HG02610 (cell line): ENCODE measurements at regions not wholly inside any gene's neighbourhood (a gene's known extent, or its start where the extent isn't known, plus 50 kb on each side); places are given as distances from the start of the nearest gene placed in this dataset.

Experiments used
- ATAC-seq: cut with Tn5 transposase; IDR thresholded peaks from one replicate; pipeline ENCODE4 v1.9.1; 2021; ENCODE audit warnings: mild to moderate bottlenecking, moderate library complexity; ENCODE audit not compliant: unreplicated experiment

- no peak for ATAC-seq
Observed at GRCh38 chr13:99911965-99912566, 59.5 kb downstream of the ZIC5 start.

GRCh38 chr13:99911069-99911964, 60.2 kb downstream of the ZIC5 start:
- ATAC-seq = no peak

GRCh38 chr13:99909836-99910619, 61.5 kb downstream of the ZIC5 start:
- ATAC-seq = no peak

GRCh38 chr13:99909097-99909835, 62.3 kb downstream of the ZIC5 start:
- ATAC-seq = no peak

GRCh38 chr13:99908140-99908803, 63.3 kb downstream of the ZIC5 start:
- ATAC-seq = no peak

DNA sequence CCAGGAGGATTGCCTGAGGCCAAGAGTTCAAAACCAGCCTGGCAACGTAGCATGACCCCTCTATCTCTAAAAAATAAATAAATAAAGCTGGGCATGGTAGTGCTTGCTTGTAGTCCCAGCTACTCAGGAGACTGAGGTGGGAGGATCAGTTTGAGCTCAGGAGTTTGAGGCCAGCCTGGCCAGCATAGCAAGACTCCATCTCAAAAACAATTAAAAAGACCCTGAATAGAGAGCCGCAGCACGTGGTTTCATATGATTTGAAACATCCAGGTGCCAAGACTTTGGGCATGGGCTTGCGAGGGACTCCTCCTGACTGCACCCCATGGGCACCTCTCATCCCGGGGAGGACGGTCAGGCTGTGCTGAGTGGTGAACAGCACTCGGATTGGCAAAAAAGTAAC, 63.9 kb downstream of the ZIC5 start:
- ATAC-seq = no peak

DNA sequence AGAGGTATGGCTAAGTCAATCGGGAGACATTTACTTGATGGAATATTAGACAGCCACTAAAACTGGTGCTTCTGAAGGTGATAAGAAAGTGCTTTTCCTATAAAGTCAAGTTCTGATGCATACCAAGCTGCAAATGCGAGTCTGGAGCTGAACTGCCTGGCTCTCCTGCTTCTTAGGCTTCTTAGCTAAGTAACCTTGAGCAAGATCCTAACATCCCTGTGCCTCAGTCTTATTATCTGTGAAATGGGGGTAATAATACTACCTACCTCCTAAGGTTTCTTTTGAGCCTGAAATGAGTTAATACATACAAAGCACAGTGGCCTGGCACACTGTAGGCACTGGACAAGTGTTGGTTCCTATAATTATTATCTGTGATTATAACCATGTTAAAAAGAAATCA, 64.5 kb downstream of the ZIC5 start:
- ATAC-seq = no peak

GRCh38 chr13:99905814-99906213, 65.8 kb downstream of the ZIC5 start:
- ATAC-seq = no peak

GRCh38 chr13:99905224-99905623, 66.3 kb downstream of the ZIC5 start:
- no peak for ATAC-seq

DNA sequence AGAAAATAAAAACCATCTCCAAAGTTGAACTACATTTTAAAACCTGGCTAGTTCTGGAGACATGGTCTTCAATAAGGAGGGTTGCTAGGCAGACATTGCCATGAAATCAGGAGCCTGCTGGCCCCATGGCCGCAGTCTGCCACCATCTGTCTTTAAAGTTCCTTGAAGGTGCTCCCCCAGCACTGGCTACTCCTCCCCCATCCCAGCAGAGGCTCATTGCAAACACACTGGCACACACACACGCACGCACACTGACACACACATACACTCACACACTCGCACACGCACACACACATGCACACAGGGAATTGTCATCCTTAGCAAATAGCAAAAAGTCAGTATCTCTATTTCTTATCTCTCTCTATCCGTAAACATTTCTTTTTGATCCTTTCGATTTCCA, 68.4 kb downstream of the ZIC5 start:
- no peak for ATAC-seq

- ATAC-seq = no peak
Observed at GRCh38 chr13:99902657-99903056, 68.9 kb downstream of the ZIC5 start.

- no peak for ATAC-seq
Observed at GRCh38 chr13:99900960-99901359, 70.6 kb downstream of the ZIC5 start.

- ATAC-seq = no peak
Observed at GRCh38 chr13:99898421-99898820, 73.1 kb downstream of the ZIC5 start.

DNA sequence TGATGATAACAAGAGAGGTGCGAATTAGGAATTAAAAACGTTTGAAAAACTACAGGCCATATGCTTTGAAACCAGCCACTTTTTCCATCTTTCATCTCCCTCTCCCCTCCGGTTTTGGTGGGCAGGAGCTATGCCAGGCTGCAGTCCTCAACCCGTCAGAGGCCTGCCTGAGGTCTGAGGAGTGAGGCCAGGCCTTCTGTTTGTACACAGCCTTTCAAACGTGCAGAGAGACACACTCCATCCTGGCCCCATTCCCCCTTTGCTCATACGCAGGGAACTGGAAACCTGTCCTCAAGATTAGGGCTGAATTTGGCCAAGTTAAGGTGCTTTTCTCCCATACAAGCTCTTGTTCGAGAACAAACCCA, 74.5 kb downstream of the ZIC5 start:
- no peak for ATAC-seq

DNA sequence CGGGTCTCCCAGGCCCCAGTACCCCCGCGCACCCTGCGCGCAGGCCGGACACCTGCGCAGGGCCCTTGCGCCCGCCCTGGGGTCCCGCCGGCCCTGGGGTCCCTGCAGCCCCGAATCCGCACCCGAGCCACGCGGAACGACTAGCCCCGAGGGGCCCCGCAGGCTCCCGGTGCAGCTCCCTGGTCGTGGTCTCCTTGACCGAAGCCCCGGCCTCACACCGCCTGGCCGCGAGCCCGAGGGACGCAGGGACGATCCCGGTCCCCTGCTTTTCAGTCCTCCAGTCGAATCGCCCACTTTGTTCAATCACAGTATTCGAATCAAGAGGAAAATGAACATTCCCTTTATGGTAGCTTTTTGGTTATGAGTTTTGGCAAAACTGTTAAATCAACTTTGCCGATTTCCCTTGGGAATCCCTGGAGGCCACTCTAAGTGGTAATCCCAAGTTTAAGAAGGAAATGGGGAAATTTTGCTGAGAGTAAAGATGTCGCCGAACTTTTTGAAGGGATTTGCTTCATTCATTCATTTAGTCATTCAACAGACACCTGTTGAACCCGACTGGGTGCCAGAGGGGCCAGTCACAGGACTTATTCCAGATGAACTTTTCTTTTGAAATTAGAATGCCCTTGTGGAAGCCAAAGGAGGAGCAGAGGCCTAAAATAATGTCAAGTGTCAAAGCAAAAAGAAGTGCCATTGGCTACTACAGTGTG, 75.0 kb downstream of the ZIC5 start:
- ATAC-seq = no peak

DNA sequence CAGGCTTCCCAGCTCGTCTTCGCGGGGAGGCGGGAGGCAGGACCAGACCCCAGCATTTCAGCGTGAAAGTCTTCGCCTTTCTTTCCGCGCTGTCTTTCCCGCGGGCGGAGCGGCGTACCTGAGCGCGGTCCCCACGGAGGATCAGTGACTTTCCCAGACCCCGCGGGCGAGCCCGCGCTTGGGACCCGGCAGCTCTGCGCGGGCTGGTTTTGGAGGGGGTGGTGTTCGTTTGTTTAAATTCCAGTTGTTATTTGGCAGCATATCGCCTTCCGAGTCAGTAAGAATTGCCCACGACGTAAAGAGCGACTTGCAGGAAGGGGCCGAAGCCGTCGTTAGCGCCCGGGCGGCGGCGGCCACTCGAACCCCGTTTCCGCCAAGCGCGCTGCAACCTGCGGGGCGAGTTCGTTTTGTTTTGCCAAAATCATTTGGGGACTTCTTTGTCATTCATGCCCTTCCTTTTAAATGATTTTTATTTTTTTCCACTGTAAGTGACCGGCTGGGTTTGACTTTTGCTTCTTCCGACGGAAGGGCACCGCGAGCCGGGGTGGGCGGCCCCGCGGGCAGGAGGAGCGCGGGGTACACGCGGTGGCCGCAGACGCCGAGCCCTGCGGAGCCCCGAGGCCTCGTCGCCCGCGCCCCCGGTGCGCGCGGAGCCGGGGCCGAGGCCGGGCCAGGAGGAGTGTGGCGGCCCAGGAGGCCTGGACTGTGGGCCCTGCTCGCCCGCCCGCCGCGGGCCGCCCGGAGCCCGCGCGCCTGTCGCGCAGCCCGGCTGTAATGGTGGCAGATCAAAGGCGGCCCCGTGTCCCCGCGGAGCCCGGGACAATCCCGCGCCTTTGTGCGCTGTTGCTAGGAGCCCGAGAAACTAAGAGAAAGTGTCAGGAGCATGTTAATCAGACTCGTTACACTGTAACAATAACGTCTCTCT, 75.9 kb downstream of the ZIC5 start:
- ATAC-seq = no peak

GRCh38 chr13:99894840-99895443, 76.6 kb downstream of the ZIC5 start:
- ATAC-seq = no peak

DNA sequence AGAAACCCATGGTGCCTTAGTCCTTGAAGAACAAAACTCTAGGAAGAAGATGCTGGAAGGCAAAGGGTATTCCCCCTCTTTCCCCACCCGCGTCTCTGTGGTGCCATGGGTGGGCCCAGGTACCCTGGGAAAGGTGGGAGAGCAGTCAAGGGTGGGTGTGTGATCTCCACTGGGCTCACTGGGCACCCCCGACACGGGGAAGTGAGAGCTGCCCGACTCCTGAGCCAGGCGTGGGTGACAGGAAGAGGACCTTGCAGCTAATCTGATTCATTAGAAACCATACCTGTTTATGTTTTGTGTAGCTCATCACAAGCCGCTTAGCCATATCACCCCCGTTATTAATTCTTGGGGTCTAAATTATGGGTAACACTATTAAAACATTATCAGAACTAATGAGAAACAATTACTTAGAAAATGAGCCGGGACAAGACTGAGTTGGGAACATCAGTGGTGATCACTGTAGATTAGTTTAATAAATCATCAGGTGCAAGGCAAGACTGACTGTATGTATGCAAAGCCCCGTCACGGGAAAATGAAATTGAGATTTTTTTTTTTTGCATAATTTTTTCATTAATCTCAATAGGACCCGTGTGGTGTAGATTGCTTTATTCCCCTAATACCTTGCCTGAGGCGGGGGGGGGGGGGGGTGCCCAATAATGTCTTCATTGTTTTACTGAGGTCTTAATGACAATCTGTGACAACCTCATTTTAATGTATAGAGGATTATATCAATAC, 77.3 kb downstream of the ZIC5 start:
- no peak for ATAC-seq
